ENCODE measurements at regions not wholly inside any gene's neighbourhood (a gene's known extent, or its start where the extent isn't known, plus 50 kb on each side); places are given as distances from the start of the nearest gene placed in this dataset.

GRCh38 chr7:142355328-142355727 lies 97.5 kb upstream of the PRSS58 start:
- Mint-ChIP-seq H3K4me3 (no peak overlapping the region), H3K9me3 (no peaks in the 10 kb centered on the region), H3K4me1 (peaks cover 35% of the 10 kb centered on the region), H3K27ac (no peak overlapping the region), H3K27me3 (peaks cover 10% of the 10 kb centered on the region)
- no peak for DNase-seq
- no peak for ATAC-seq

- Mint-ChIP-seq H3K4me3 (peak overlapping the region; percentile 84 to 86), H3K27me3 (peaks cover 10% of the 10 kb centered on the region), H3K27ac (peak overlapping the region; percentile 82 to 95), H3K4me1 (peaks cover 35% of the 10 kb centered on the region), H3K9me3 (no peaks in the 10 kb centered on the region)
- peak; percentile 59 for ATAC-seq
- DNase-seq: no peak
Measured at GRCh38 chr7:142353147-142354060, 95.5 kb upstream of the PRSS58 start.

- peaks cover 28% of the 10 kb centered on the region for H3K4me1 Mint-ChIP-seq
- no peaks in the 10 kb centered on the region for H3K9me3 Mint-ChIP-seq
- peak overlapping the region; percentile 82 to 95 for H3K27ac Mint-ChIP-seq
- peaks cover 10% of the 10 kb centered on the region for H3K27me3 Mint-ChIP-seq
- ATAC-seq (peak; percentile 75), DNase-seq (peak in 1 of 2 donors; percentile 37)
- H3K4me3 Mint-ChIP-seq: peak overlapping the region; percentile 84 to 86
Measured at GRCh38 chr7:142352543-142352942, 94.7 kb upstream of the PRSS58 start.

- DNase-seq: no peak
- Mint-ChIP-seq H3K9me3 (no peaks in the 10 kb centered on the region), H3K4me3 (no peak overlapping the region), H3K27ac (no peak overlapping the region), H3K4me1 (peaks cover 29% of the 10 kb centered on the region), H3K27me3 (peaks cover 13% of the 10 kb centered on the region)
- ATAC-seq: no peak
Measured at GRCh38 chr7:142351145-142351544, 93.3 kb upstream of the PRSS58 start.

- DNase-seq (no peak), ATAC-seq (no peak)
- H3K27ac Mint-ChIP-seq: no peak overlapping the region
- H3K4me3 Mint-ChIP-seq: no peak overlapping the region
- no peaks in the 10 kb centered on the region for H3K9me3 Mint-ChIP-seq
- H3K27me3 Mint-ChIP-seq: peaks cover 25% of the 10 kb centered on the region
- H3K4me1 Mint-ChIP-seq: peaks cover 38% of the 10 kb centered on the region
Measured at GRCh38 chr7:142349670-142350405, 92.0 kb upstream of the PRSS58 start.

GRCh38 chr7:142348921-142349405 lies 91.1 kb upstream of the PRSS58 start:
- peaks cover 28% of the 10 kb centered on the region for H3K27me3 Mint-ChIP-seq
- H3K9me3 Mint-ChIP-seq: no peaks in the 10 kb centered on the region
- no peak for DNase-seq
- no peak for ATAC-seq
- no peak overlapping the region for H3K27ac Mint-ChIP-seq
- no peak overlapping the region for H3K4me3 Mint-ChIP-seq
- peaks cover 35% of the 10 kb centered on the region for H3K4me1 Mint-ChIP-seq

GRCh38 chr7:142348100-142348499 lies 90.2 kb upstream of the PRSS58 start:
- H3K27me3 Mint-ChIP-seq: peaks cover 28% of the 10 kb centered on the region
- ATAC-seq: no peak
- H3K9me3 Mint-ChIP-seq: no peaks in the 10 kb centered on the region
- no peak for DNase-seq
- no peak overlapping the region for H3K27ac Mint-ChIP-seq
- peaks cover 27% of the 10 kb centered on the region for H3K4me1 Mint-ChIP-seq
- H3K4me3 Mint-ChIP-seq: no peak overlapping the region

- Mint-ChIP-seq H3K4me1 (peaks cover 16% of the 10 kb centered on the region), H3K27me3 (peaks cover 28% of the 10 kb centered on the region), H3K9me3 (no peaks in the 10 kb centered on the region), H3K4me3 (no peak overlapping the region), H3K27ac (no peak overlapping the region)
- ATAC-seq: no peak
- DNase-seq: no peak
Measured at GRCh38 chr7:142347091-142347490, 89.2 kb upstream of the PRSS58 start.

GRCh38 chr7:142345811-142346210 lies 88.0 kb upstream of the PRSS58 start:
- H3K4me1 Mint-ChIP-seq: peaks cover 11% of the 10 kb centered on the region
- no peaks in the 10 kb centered on the region for H3K9me3 Mint-ChIP-seq
- DNase-seq (peak in 1 of 2 donors; percentile 36), ATAC-seq (peak; percentile 84)
- peaks cover 22% of the 10 kb centered on the region for H3K27me3 Mint-ChIP-seq
- H3K4me3 Mint-ChIP-seq: peak overlapping the region; percentile 30 to 48
- peak overlapping the region in 1 of 2 donors; percentile 83 for H3K27ac Mint-ChIP-seq

- ATAC-seq (peak; percentile 48), DNase-seq (no peak)
- H3K4me3 Mint-ChIP-seq: peak overlapping the region in 1 of 2 donors; percentile 2
- H3K27me3 Mint-ChIP-seq: peaks cover 28% of the 10 kb centered on the region
- peaks cover 24% of the 10 kb centered on the region for H3K4me1 Mint-ChIP-seq
- peak overlapping the region in 1 of 2 donors; percentile 44 for H3K27ac Mint-ChIP-seq
- no peaks in the 10 kb centered on the region for H3K9me3 Mint-ChIP-seq
Measured at GRCh38 chr7:142338633-142339501, 81.0 kb upstream of the PRSS58 start.

- H3K9me3 Mint-ChIP-seq: no peaks in the 10 kb centered on the region
- DNase-seq (no peak), ATAC-seq (peak; percentile 65)
- H3K4me3 Mint-ChIP-seq: peak overlapping the region in 1 of 2 donors; percentile 24
- H3K27me3 Mint-ChIP-seq: peaks cover 31% of the 10 kb centered on the region
- peaks cover 24% of the 10 kb centered on the region for H3K4me1 Mint-ChIP-seq
- H3K27ac Mint-ChIP-seq: peak overlapping the region; percentile 12 to 81
Measured at GRCh38 chr7:142337054-142338001, 79.5 kb upstream of the PRSS58 start.

GRCh38 chr7:142334806-142335205 lies 76.9 kb upstream of the PRSS58 start:
- no peak overlapping the region for H3K4me3 Mint-ChIP-seq
- H3K4me1 Mint-ChIP-seq: peaks cover 24% of the 10 kb centered on the region
- no peak overlapping the region for H3K27ac Mint-ChIP-seq

GRCh38 chr7:142334236-142334635 lies 76.4 kb upstream of the PRSS58 start:
- Mint-ChIP-seq H3K27ac (no peak overlapping the region), H3K4me1 (peaks cover 24% of the 10 kb centered on the region), H3K9me3 (no peaks in the 10 kb centered on the region), H3K4me3 (no peak overlapping the region), H3K27me3 (peaks cover 59% of the 10 kb centered on the region)
- ATAC-seq (no peak), DNase-seq (no peak)

More at GRCh38 chr7:142334806-142335205, 76.9 kb upstream of the PRSS58 start:
- peaks cover 54% of the 10 kb centered on the region for H3K27me3 Mint-ChIP-seq
- no peak for DNase-seq
- no peaks in the 10 kb centered on the region for H3K9me3 Mint-ChIP-seq
- ATAC-seq: no peak

- ATAC-seq: no peak
- Mint-ChIP-seq H3K4me1 (peaks cover 11% of the 10 kb centered on the region), H3K4me3 (no peak overlapping the region), H3K27me3 (peaks cover 76% of the 10 kb centered on the region), H3K27ac (no peak overlapping the region), H3K9me3 (no peaks in the 10 kb centered on the region)
- DNase-seq: no peak
Measured at GRCh38 chr7:142332421-142332820, 74.6 kb upstream of the PRSS58 start.
